ENCODE measurements at regions not wholly inside any gene's neighbourhood (a gene's known extent, or its start where the extent isn't known, plus 50 kb on each side); places are given as distances from the start of the nearest gene placed in this dataset.

DNA sequence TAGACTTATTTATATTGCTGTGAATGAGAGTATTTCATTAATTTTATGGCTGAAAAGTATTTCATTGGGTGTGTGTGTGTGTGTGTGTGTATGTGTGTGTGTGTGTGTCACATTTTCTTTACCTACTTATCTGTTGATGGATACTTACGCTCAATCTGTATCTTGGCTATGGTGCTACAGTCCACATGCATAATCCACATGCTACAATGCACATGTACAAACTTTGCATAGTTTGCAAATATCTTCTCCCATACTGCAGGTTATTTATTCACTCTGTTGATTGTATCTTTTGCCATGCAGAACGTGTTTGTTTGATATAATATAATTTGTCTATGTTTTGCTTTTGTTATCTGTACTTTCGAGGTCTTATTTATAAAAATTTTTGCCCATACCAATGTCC lies 167.8 kb downstream of the RAB28 start:
- intact Hi-C loops (cut with DNase I), result no loop called here
- Histone ChIP-seq H3K27ac (no peak overlapping the region), H3K9ac (ENCODE audit: low read depth in 2 of 2, low read length in 2 of 2) (no peak overlapping the region), H3K36me3 (no peaks in the 10 kb centered on the region), H3K4me3 (no peak overlapping the region), H3K4me1 (no peaks in the 10 kb centered on the region), H3K27me3 (no peaks in the 10 kb centered on the region), H3K9me3 (no peaks in the 10 kb centered on the region)
- DNase-seq, result no peak
- TF ChIP-seq, protein P1, sequence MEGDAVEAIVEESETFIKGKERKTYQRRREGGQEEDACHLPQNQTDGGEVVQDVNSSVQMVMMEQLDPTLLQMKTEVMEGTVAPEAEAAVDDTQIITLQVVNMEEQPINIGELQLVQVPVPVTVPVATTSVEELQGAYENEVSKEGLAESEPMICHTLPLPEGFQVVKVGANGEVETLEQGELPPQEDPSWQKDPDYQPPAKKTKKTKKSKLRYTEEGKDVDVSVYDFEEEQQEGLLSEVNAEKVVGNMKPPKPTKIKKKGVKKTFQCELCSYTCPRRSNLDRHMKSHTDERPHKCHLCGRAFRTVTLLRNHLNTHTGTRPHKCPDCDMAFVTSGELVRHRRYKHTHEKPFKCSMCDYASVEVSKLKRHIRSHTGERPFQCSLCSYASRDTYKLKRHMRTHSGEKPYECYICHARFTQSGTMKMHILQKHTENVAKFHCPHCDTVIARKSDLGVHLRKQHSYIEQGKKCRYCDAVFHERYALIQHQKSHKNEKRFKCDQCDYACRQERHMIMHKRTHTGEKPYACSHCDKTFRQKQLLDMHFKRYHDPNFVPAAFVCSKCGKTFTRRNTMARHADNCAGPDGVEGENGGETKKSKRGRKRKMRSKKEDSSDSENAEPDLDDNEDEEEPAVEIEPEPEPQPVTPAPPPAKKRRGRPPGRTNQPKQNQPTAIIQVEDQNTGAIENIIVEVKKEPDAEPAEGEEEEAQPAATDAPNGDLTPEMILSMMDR (IDR thresholded peaks at IDR 0.05), result no peak

DNA sequence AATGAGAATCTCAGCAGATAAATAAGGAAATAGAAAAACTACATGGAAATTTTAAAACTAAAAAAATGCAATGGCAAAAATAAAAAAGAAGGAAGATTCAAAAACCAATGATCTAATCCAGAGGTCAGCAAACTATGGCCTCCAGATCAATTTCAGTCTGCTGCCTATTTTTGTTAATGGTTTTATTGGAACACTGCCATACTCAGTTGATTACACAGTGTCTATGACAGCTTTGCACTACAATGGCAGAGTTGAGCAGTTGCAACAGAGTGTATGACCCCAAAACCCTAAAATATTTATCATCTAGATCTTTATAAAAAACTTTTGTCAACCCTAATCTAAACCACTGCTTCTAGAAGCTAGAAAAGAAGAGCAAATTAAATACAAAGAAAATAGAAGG lies 170.3 kb downstream of the RAB28 start:
- H3K9me3 ChIP-seq, result no peaks in the 10 kb centered on the region
- no peak for DNase-seq
- no peak overlapping the region for H3K9ac ChIP-seq (ENCODE audit: low read depth in 2 of 2, low read length in 2 of 2)
- intact Hi-C loops (cut with DNase I), result no loop called here
- H3K27ac ChIP-seq, result no peak overlapping the region
- H3K36me3 ChIP-seq, result no peaks in the 10 kb centered on the region
- TF ChIP-seq, protein P1 (IDR thresholded peaks at IDR 0.05), result no peak
- H3K4me1 ChIP-seq, result no peaks in the 10 kb centered on the region
- H3K4me3 ChIP-seq, result no peak overlapping the region
- H3K27me3 ChIP-seq, result no peaks in the 10 kb centered on the region

DNA sequence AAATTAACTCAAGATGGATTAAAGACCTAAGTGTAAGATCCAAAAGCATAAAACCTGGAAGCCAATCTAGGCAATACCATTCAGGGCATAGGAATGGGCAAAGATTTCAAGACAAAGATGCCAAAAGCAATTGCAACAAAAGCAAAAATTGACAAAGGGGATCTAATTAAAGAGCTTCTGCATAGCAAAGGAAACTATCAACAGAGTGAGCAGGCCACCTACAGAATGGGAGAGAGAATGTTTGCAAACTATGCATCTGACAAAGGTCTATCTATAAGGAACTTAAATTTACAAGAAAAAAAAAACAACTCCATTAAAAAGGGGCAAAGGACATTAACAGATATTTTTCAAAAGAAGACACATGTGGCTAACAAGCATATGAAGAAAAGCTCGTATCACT lies 171.9 kb downstream of the RAB28 start:
- Histone ChIP-seq H3K9ac (ENCODE audit: low read depth in 2 of 2, low read length in 2 of 2) (no peak overlapping the region), H3K4me1 (no peaks in the 10 kb centered on the region), H3K4me3 (no peak overlapping the region), H3K27ac (no peak overlapping the region), H3K9me3 (no peaks in the 10 kb centered on the region), H3K36me3 (no peaks in the 10 kb centered on the region), H3K27me3 (no peaks in the 10 kb centered on the region)
- no peak for DNase-seq
- intact Hi-C loops (cut with DNase I), result no loop called here
- TF ChIP-seq, protein P1 (IDR thresholded peaks at IDR 0.05), result no peak

DNA sequence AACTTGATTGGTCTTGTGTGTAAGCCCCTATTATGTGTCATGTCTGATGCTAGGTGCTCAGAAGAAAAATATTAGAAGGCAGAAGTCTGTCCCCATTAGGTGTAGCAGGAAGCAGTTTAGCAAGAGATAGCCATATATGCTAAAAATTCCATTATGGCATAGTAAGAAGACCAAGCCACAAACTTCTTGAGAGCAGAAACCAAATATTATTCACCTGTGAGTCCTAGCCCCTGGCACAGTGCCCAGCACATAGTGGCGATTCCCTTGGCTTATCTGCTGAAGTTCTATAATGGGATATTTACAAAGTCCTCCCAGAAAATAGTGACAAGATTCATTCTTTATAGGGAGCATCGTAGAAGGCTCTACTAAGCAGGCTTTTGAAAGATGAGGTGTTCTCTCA lies 174.4 kb downstream of the RAB28 start:
- H3K4me3 ChIP-seq, result no peak overlapping the region
- no peaks in the 10 kb centered on the region for H3K9me3 ChIP-seq
- no peaks in the 10 kb centered on the region for H3K4me1 ChIP-seq
- H3K27ac ChIP-seq, result no peak overlapping the region
- H3K36me3 ChIP-seq, result no peaks in the 10 kb centered on the region
- no peak overlapping the region for H3K9ac ChIP-seq (ENCODE audit: low read depth in 2 of 2, low read length in 2 of 2)
- TF ChIP-seq, protein P1 (IDR thresholded peaks at IDR 0.05), result no peak
- intact Hi-C loops (cut with DNase I), result no loop called here
- H3K27me3 ChIP-seq, result no peaks in the 10 kb centered on the region
- DNase-seq, result no peak

DNA sequence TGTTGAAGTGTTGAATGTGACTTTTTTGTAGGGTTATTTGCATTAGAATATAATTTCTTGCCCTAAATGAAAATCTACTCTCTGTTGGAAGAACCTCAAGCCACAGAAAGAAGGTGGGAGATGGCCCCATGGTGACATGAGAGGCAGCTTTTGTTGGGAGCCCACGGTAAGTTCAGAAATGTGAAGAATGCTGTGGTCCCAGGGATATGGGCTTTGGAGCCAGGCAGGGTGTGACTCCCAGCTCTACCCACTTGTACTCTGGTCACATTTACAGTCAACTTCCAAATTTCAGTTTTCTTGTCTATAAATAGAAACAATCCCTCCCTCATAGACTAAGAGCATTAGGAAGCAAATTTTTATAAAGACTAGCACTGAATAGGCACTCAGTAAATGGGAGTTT lies 177.8 kb downstream of the RAB28 start:
- TF ChIP-seq, protein P1 (IDR thresholded peaks at IDR 0.05), result no peak
- no peak overlapping the region for H3K9ac ChIP-seq (ENCODE audit: low read depth in 2 of 2, low read length in 2 of 2)
- H3K4me3 ChIP-seq, result no peak overlapping the region
- no peaks in the 10 kb centered on the region for H3K9me3 ChIP-seq
- H3K27me3 ChIP-seq, result no peaks in the 10 kb centered on the region
- H3K4me1 ChIP-seq, result no peaks in the 10 kb centered on the region
- DNase-seq, result no peak
- no peak overlapping the region for H3K27ac ChIP-seq
- no peaks in the 10 kb centered on the region for H3K36me3 ChIP-seq
- intact Hi-C loops (cut with DNase I), result no loop called here

DNA sequence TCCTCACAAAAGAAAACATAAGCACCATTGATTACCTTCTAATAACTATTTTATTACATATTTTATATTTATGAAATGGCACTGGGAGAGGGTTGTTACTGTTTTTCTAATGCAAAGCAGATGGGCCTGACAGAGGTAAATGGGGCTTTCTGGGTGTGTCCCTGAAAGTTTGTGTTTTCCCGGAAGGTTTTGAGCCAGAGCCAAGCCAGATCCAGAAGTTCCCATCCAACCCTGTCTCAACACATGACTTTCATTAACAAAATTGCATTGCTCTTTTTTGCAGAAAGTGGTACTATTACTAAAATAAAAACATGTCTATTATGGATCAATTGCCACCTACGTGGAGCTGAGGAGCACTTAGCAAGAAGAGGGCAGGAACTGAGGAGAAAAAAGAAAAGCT lies 181.3 kb downstream of the RAB28 start:
- no peak for DNase-seq
- intact Hi-C loops (cut with DNase I), result no loop called here
- Histone ChIP-seq H3K27me3 (no peaks in the 10 kb centered on the region), H3K9me3 (no peaks in the 10 kb centered on the region), H3K27ac (no peak overlapping the region), H3K9ac (ENCODE audit: low read depth in 2 of 2, low read length in 2 of 2) (no peak overlapping the region), H3K36me3 (no peaks in the 10 kb centered on the region), H3K4me3 (no peak overlapping the region), H3K4me1 (no peaks in the 10 kb centered on the region)
- TF ChIP-seq, protein P1 (IDR thresholded peaks at IDR 0.05), result no peak

Measured in colonic mucosa (tissue), 4 donors.